ENCODE measurements at regions not wholly inside any gene's neighbourhood (a gene's known extent, or its start where the extent isn't known, plus 50 kb on each side); places are given as distances from the start of the nearest gene placed in this dataset.

DNA sequence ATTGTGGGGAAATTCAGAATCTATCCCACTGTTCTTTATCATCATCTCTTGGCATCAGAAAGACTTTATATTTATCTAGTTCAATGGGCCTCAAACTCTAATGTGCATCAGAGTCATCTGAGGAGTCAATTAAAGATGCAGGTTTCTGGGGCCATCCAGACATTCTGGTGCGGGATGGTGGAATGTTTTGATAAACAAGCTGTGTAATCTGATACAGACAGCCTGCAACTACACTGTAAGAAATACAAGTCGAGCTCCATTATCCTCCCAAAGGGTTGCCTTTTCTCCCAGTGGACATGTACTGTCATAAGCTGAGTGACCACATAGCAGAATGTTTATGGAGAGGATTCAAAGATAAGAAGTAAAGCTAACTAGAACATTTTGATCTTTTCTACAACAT, 515.3 kb upstream of the DCC start:
- intact Hi-C loops (cut with micrococcal nuclease) = no loop called here
- H3K27me3 ChIP-seq (ENCODE audit: insufficient read depth, low read length) = no peaks in the 10 kb centered on the region
- ChIA-PET POLR2A (ENCODE audit: partially characterized antibody) (no interaction called here), CTCF (ENCODE audit: partially characterized antibody) (no interaction called here)
- H3K4me3 ChIP-seq (ENCODE audit: low read length in 2 of 2) = no peak overlapping the region
- no peak overlapping the region for H3K27ac ChIP-seq (ENCODE audit: low read depth, low read length)
- H3K36me3 ChIP-seq (ENCODE audit: insufficient read depth, low read length) = no peaks in the 10 kb centered on the region
- H3K36me3 Mint-ChIP-seq = no peaks in the 10 kb centered on the region
- no peak overlapping the region for H3K27ac Mint-ChIP-seq
- peaks cover 0 to 12% (median 6%) of the 10 kb centered on the region in 8 donors for H3K9me3 Mint-ChIP-seq
- H3K27me3 Mint-ChIP-seq = peaks cover 0 to 2% of the 10 kb centered on the region in 2 donors
- DNase-seq = no peak
- no peaks in the 10 kb centered on the region for H3K4me1 Mint-ChIP-seq
- no peaks in the 10 kb centered on the region for H3K4me1 ChIP-seq (ENCODE audit: insufficient read depth, low read length)
- H3K4me3 Mint-ChIP-seq = no peak overlapping the region
- no peaks in the 10 kb centered on the region for H3K9me3 ChIP-seq (ENCODE audit: control insufficient read depth in 1 of 2, low read length in 2 of 2)

DNA sequence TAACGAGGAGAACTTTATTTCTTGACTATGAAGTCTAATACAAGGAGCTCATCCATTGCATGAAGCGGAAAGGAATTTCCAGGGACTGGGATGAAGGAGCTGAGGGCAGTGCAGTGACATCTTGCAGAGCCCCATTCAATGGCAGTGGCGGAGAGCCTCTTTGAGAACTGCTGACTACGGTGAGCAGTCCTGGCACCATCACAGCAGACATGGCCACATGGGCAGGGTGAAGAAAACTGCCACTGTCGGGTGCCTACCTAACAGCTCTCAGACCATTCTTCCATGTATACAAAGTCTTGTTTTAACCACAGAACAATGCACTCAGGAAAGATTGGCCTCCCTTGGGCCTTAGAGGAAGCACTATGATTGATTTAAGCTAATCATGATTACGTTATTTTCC, 506.1 kb upstream of the DCC start:
- no peak overlapping the region for H3K27ac ChIP-seq (ENCODE audit: low read depth, low read length)
- Mint-ChIP-seq H3K27me3 (no peaks in the 10 kb centered on the region), H3K9me3 (peaks cover 0 to 8% (median 2%) of the 10 kb centered on the region in 8 donors), H3K27ac (no peak overlapping the region), H3K4me3 (no peak overlapping the region), H3K36me3 (no peaks in the 10 kb centered on the region), H3K4me1 (no peaks in the 10 kb centered on the region)
- intact Hi-C loops (cut with micrococcal nuclease) = no loop called here
- no peak overlapping the region for H3K4me3 ChIP-seq (ENCODE audit: low read length in 2 of 2)
- ChIA-PET POLR2A (ENCODE audit: partially characterized antibody) (no interaction called here), CTCF (ENCODE audit: partially characterized antibody) (no interaction called here)
- no peak for DNase-seq
- no peaks in the 10 kb centered on the region for H3K27me3 ChIP-seq (ENCODE audit: insufficient read depth, low read length)
- no peaks in the 10 kb centered on the region for H3K4me1 ChIP-seq (ENCODE audit: insufficient read depth, low read length)
- H3K9me3 ChIP-seq (ENCODE audit: control insufficient read depth in 1 of 2, low read length in 2 of 2) = no peaks in the 10 kb centered on the region
- no peaks in the 10 kb centered on the region for H3K36me3 ChIP-seq (ENCODE audit: insufficient read depth, low read length)

DNA sequence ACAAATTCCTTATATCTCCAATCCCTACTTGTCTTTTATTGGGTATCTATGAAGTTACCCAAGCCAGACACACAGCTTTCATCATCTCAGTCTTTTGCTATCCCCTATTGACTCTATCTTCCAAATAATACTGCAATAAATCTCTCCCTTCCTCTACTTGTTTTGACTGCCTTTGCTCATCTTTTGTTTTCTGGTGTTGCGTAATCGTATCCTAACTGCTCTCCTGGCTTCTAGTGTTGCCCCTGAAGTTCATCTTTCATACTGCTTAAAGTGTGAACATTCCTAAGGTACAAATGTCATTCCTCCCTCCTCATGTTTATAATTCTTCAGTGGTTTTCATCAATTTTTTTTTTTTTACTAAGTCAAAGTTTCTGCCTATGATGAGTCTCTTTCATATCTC, 491.3 kb upstream of the DCC start:
- H3K36me3 Mint-ChIP-seq = no peaks in the 10 kb centered on the region
- Histone ChIP-seq H3K9me3 (ENCODE audit: control insufficient read depth in 1 of 2, low read length in 2 of 2) (no peaks in the 10 kb centered on the region), H3K27me3 (ENCODE audit: insufficient read depth, low read length) (no peaks in the 10 kb centered on the region), H3K36me3 (ENCODE audit: insufficient read depth, low read length) (no peaks in the 10 kb centered on the region), H3K27ac (ENCODE audit: low read depth, low read length) (no peak overlapping the region), H3K4me3 (ENCODE audit: low read length in 2 of 2) (no peak overlapping the region), H3K4me1 (ENCODE audit: insufficient read depth, low read length) (no peaks in the 10 kb centered on the region)
- no peaks in the 10 kb centered on the region for H3K4me1 Mint-ChIP-seq
- CTCF ChIA-PET (ENCODE audit: partially characterized antibody) = no interaction called here
- DNase-seq = no peak
- no peak overlapping the region for H3K27ac Mint-ChIP-seq
- peaks cover 0 to 16% (median 3%) of the 10 kb centered on the region in 8 donors for H3K9me3 Mint-ChIP-seq
- POLR2A ChIA-PET (ENCODE audit: partially characterized antibody) = no interaction called here
- H3K4me3 Mint-ChIP-seq = no peak overlapping the region
- H3K27me3 Mint-ChIP-seq = no peaks in the 10 kb centered on the region
- intact Hi-C loops (cut with micrococcal nuclease) = no loop called here

DNA sequence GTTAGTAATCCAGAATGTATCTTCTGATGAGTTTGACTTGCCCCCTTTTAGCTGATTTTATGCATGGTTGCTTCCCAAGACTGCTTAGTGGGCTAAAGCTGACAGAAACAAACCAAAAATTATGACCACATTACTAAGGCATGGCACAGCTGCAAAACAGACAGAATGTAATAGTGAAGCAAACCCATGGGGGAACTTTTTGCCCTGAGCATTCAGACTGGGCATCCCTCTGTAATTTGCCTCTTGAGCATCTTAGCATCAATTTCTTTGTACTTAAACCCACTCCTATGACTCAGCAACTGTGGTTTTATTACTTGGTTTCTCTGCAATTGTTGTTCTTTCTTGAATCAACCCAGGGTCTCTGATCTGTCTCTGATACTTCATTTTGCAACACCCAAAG, 487.3 kb upstream of the DCC start:
- DNase-seq = no peak
- Histone ChIP-seq H3K27me3 (ENCODE audit: insufficient read depth, low read length) (no peaks in the 10 kb centered on the region), H3K27ac (ENCODE audit: low read depth, low read length) (no peak overlapping the region), H3K9me3 (ENCODE audit: control insufficient read depth in 1 of 2, low read length in 2 of 2) (no peaks in the 10 kb centered on the region), H3K36me3 (ENCODE audit: insufficient read depth, low read length) (no peaks in the 10 kb centered on the region), H3K4me1 (ENCODE audit: insufficient read depth, low read length) (no peaks in the 10 kb centered on the region), H3K4me3 (ENCODE audit: low read length in 2 of 2) (no peak overlapping the region)
- Mint-ChIP-seq H3K27me3 (no peaks in the 10 kb centered on the region), H3K4me3 (no peak overlapping the region), H3K9me3 (peaks cover 0 to 4% (median 0%) of the 10 kb centered on the region in 8 donors), H3K4me1 (no peaks in the 10 kb centered on the region), H3K36me3 (no peaks in the 10 kb centered on the region), H3K27ac (no peak overlapping the region)
- ChIA-PET CTCF (ENCODE audit: partially characterized antibody) (no interaction called here), POLR2A (ENCODE audit: partially characterized antibody) (no interaction called here)
- intact Hi-C loops (cut with micrococcal nuclease) = no loop called here

DNA sequence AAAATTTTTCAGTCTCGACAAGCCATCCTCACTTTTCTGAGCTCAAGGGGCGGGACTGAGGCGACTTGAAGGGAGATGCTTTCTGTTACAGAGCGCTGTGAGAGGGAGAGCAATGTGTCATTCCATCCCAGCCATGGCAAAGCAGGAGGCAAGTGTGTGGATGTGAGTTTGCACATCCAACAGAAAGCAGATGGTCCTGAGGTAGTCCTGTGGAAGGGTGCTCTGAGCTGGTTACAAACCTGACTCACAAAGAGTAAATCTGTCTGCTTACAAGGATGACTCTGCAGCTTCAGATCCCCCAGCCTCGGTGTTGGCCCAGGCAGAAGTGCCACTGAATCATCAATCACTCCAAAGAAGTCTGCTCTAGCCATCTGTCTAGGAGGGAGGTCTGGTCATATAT, 482.0 kb upstream of the DCC start:
- Histone ChIP-seq H3K27ac (ENCODE audit: low read depth, low read length) (no peak overlapping the region), H3K4me1 (ENCODE audit: insufficient read depth, low read length) (no peaks in the 10 kb centered on the region), H3K36me3 (ENCODE audit: insufficient read depth, low read length) (no peaks in the 10 kb centered on the region), H3K9me3 (ENCODE audit: control insufficient read depth in 1 of 2, low read length in 2 of 2) (no peaks in the 10 kb centered on the region), H3K4me3 (ENCODE audit: low read length in 2 of 2) (no peak overlapping the region), H3K27me3 (ENCODE audit: insufficient read depth, low read length) (no peaks in the 10 kb centered on the region)
- no peaks in the 10 kb centered on the region for H3K27me3 Mint-ChIP-seq
- ChIA-PET POLR2A (ENCODE audit: partially characterized antibody) (no interaction called here), CTCF (ENCODE audit: partially characterized antibody) (no interaction called here)
- no peaks in the 10 kb centered on the region for H3K4me1 Mint-ChIP-seq
- no peak overlapping the region for H3K4me3 Mint-ChIP-seq
- peaks cover 0 to 3% (median 0%) of the 10 kb centered on the region in 8 donors for H3K9me3 Mint-ChIP-seq
- intact Hi-C loops (cut with micrococcal nuclease) = no loop called here
- H3K27ac Mint-ChIP-seq = no peak overlapping the region
- no peaks in the 10 kb centered on the region for H3K36me3 Mint-ChIP-seq
- DNase-seq = no peak

DNA sequence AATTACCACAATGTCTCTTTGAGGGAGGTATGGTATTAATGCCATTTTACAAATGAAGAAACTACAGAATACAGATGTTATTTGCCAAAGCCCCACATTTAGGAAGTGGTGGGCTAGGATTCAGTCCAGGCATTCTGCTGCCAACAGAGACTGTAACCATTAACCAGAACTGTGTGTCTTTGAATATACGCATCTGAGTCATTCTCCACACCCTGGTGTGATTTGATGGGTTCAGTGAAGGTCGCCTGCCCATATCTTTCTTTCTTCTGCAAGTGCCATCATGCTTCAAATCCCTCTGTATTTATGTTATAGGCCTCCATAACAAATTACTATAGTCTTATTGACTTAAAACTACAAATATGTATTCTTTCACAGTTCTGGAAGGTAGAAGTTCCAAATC, 479.0 kb upstream of the DCC start:
- H3K9me3 Mint-ChIP-seq = peaks cover 0 to 8% (median 3%) of the 10 kb centered on the region in 8 donors

DNA sequence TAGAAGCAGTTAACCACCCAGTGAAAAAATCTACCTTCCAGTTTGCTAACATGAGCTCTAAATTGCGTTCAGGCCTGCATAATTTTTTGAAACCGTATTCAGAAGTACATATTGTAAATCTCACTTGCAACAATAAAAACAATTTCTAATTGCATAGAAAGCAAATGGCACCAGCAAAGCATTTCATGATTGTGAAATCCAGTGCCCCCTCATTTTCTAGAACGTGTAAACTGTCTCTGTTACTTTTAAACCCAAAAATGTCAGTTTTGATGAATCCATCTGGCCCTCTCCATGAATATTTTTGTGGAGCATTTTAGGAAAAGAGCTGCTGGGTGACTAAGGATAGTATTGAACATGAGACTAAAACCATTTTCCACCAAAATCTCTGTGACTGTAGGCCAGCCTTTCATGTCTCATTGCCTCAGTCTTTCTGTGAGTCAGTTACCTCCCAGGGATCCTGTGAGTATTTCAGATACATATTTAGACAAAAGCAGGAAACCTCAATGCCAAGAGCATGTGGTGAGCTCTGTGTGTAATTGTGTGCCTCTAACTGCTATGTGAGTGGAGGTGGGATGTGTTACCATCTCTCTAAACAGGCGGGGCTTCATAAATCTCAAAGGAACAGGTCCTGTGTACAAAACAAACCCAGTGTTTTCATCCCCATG, 477.8 kb upstream of the DCC start:
- POLR2A ChIA-PET (ENCODE audit: partially characterized antibody) = no interaction called here
- Mint-ChIP-seq H3K4me1 (no peaks in the 10 kb centered on the region), H3K4me3 (no peak overlapping the region), H3K9me3 (peaks cover 0 to 9% (median 3%) of the 10 kb centered on the region in 8 donors), H3K36me3 (no peaks in the 10 kb centered on the region), H3K27ac (no peak overlapping the region), H3K27me3 (no peaks in the 10 kb centered on the region)
- DNase-seq = no peak
- no peak overlapping the region for H3K27ac ChIP-seq (ENCODE audit: low read depth, low read length)
- H3K4me3 ChIP-seq (ENCODE audit: low read length in 2 of 2) = no peak overlapping the region
- intact Hi-C loops (cut with micrococcal nuclease) = no loop called here
- no peaks in the 10 kb centered on the region for H3K27me3 ChIP-seq (ENCODE audit: insufficient read depth, low read length)
- no peaks in the 10 kb centered on the region for H3K4me1 ChIP-seq (ENCODE audit: insufficient read depth, low read length)
- H3K9me3 ChIP-seq (ENCODE audit: control insufficient read depth in 1 of 2, low read length in 2 of 2) = no peaks in the 10 kb centered on the region
- CTCF ChIA-PET (ENCODE audit: partially characterized antibody) = no interaction called here
- H3K36me3 ChIP-seq (ENCODE audit: insufficient read depth, low read length) = no peaks in the 10 kb centered on the region

More for the DNA sequence above, 479.0 kb upstream of the DCC start:
- Mint-ChIP-seq H3K4me3 (no peak overlapping the region), H3K27ac (no peak overlapping the region), H3K4me1 (no peaks in the 10 kb centered on the region), H3K36me3 (no peaks in the 10 kb centered on the region), H3K27me3 (no peaks in the 10 kb centered on the region)
- Histone ChIP-seq H3K27me3 (ENCODE audit: insufficient read depth, low read length) (no peaks in the 10 kb centered on the region), H3K36me3 (ENCODE audit: insufficient read depth, low read length) (no peaks in the 10 kb centered on the region), H3K4me1 (ENCODE audit: insufficient read depth, low read length) (no peaks in the 10 kb centered on the region), H3K9me3 (ENCODE audit: control insufficient read depth in 1 of 2, low read length in 2 of 2) (no peaks in the 10 kb centered on the region), H3K4me3 (ENCODE audit: low read length in 2 of 2) (no peak overlapping the region), H3K27ac (ENCODE audit: low read depth, low read length) (no peak overlapping the region)
- intact Hi-C loops (cut with micrococcal nuclease) = no loop called here
- no peak for DNase-seq
- POLR2A ChIA-PET (ENCODE audit: partially characterized antibody) = no interaction called here
- CTCF ChIA-PET (ENCODE audit: partially characterized antibody) = no interaction called here
